ENCODE measurements at regions not wholly inside any gene's neighbourhood (a gene's known extent, or its start where the extent isn't known, plus 50 kb on each side); places are given as distances from the start of the nearest gene placed in this dataset.

DNA sequence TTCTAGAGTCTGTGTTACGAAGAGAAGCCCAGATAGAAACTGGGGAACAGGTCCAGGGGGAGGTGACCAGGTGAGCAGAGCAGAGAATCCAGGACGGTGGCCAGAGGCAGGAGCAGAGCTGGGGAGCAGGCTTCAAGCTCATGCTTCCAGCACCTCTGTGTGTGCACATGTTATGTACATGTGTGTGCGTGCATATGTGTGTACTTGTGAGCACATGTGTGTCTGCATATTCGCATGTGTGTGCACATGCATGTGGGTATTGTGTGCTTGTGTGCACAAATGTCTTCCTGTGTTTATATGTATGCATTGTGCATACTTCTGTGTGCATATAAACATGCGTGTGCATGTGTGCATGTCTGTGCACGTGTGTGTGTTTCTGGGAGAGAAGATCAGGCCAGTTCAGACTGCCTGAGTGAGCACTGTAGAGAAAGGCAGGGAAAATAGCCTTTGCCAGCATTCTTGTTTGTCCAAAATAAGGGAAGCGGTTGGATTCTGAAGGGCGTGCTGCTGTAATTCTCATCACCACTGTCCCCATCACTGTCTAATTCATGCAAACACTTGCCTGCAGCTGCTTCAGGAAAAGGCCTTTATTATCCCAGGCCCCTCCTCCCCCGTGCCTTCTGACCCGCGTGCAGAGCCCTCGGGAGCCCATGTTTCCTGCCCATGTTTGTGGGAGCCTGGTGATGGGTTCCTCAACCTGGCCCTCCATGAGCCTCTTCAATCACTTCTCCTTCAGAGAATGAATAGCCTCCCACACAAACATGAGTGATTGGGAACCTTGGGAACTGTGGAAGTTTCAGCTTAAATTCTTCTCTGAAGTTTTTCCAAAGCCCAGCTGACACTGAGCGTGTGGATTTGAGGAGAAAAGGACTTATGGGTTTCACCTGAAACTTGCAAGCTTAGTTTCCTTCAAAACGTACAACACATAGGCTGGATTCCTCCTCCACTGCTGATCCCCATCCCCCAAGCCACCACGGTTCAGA lies 161.7 kb upstream of the AFDN start:
- Mint-ChIP-seq H3K4me3 (no peak overlapping the region), H3K27ac (no peak overlapping the region), H3K36me3 (ENCODE audit: low read depth) (no peaks in the 10 kb centered on the region), H3K9me3 (no peaks in the 10 kb centered on the region), H3K4me1 (ENCODE audit: low read depth) (no peaks in the 10 kb centered on the region), H3K27me3 (no peaks in the 10 kb centered on the region)
- CTCF ChIA-PET: no interaction called here
- TF ChIP-seq CTCF (IDR thresholded peaks at IDR 0.05): no peak
- POLR2A ChIA-PET: no interaction called here
- intact Hi-C loops (cut with micrococcal nuclease): no loop called here
- DNase-seq (no peak), ATAC-seq (no peak)

DNA sequence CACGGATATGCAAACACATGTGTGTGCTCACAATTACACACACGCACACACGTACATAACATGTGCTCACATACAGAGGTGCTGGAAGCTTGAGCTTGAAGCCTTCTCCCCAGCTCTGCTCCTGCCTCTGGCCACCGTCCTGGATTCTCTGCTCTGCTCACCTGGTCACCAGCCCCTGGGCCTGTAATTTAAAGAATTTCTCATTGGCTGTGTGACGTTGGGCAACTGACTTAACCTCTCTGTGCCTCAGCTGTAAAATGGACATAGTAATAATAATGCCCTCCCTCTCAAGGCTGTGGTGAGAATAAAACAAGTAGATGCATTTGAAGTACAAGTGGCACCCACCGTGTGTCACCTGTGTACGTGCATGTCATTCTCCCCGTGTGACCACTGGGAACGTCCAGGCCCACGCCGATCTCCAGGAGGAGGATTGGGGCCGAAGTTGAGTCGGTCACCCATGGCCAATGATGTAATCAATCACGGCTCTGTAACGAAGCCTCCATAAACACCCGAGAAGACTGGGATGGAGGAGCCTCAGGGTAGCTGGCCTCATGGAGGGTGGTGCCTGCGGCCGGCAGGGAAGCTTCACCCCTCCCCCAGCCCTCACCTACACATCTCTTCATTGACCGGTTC lies 160.9 kb upstream of the AFDN start:
- Mint-ChIP-seq H3K4me1 (ENCODE audit: low read depth) (no peaks in the 10 kb centered on the region), H3K9me3 (no peaks in the 10 kb centered on the region), H3K4me3 (no peak overlapping the region), H3K27ac (no peak overlapping the region), H3K36me3 (ENCODE audit: low read depth) (no peaks in the 10 kb centered on the region), H3K27me3 (no peaks in the 10 kb centered on the region)
- ChIA-PET POLR2A (no interaction called here), CTCF (no interaction called here)
- ATAC-seq: no peak
- intact Hi-C loops (cut with micrococcal nuclease): no loop called here
- no peak for DNase-seq
- no peak for TF ChIP-seq CTCF (IDR thresholded peaks at IDR 0.05)

DNA sequence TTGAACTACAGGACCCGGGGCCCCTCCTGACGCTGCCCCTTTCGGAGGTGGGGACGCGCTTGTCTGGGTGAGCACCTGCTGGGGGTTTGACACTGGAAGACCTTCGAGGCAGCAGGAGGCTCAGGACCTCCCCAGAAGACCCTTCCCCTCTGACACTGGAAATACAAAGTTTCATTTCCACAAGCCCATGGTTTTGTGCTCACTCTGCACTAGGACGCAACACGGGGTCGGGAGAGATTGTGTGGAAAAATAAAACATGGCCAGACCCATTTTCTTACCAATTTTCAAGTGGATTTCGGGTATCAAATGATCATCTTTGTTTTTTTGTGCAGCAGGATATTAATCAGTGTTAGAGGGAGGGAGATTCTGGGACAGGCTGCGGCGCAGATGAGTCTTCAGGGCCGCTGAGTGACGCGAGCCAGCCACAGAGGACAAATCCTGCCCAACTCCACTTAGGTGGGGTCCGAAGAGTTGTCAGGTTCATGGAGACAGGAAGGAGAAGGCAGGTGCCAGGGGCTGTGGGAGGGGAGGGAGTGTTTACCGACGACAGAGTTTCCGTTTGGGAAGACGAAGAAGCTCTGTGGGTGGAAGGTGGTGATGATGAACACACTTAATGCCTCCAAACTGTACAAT lies 160.0 kb upstream of the AFDN start:
- DNase-seq (no peak), ATAC-seq (no peak)
- intact Hi-C loops (cut with micrococcal nuclease): no loop called here
- Mint-ChIP-seq H3K9me3 (peaks cover 5% of the 10 kb centered on the region), H3K27me3 (no peaks in the 10 kb centered on the region), H3K4me1 (ENCODE audit: low read depth) (no peaks in the 10 kb centered on the region), H3K27ac (no peak overlapping the region), H3K4me3 (no peak overlapping the region), H3K36me3 (ENCODE audit: low read depth) (no peaks in the 10 kb centered on the region)
- CTCF ChIA-PET: no interaction called here
- POLR2A ChIA-PET: no interaction called here
- no peak for TF ChIP-seq CTCF (IDR thresholded peaks at IDR 0.05)

- TF ChIP-seq CTCF (IDR thresholded peaks at IDR 0.05): no peak
- ATAC-seq (no peak), DNase-seq (no peak)
- no peaks in the 10 kb centered on the region for H3K36me3 Mint-ChIP-seq (ENCODE audit: low read depth)
- ChIA-PET POLR2A (no interaction called here), CTCF (no interaction called here)
- H3K9me3 Mint-ChIP-seq: peaks cover 12% of the 10 kb centered on the region
- H3K27me3 Mint-ChIP-seq: no peaks in the 10 kb centered on the region
- intact Hi-C loops (cut with micrococcal nuclease): no loop called here
- H3K27ac Mint-ChIP-seq: no peak overlapping the region
- no peak overlapping the region for H3K4me3 Mint-ChIP-seq
- no peaks in the 10 kb centered on the region for H3K4me1 Mint-ChIP-seq (ENCODE audit: low read depth)
Measured at GRCh38 chr6:167667204-167668018, 159.3 kb upstream of the AFDN start.
